Brain microvascular endothelial cell (primary cell): ENCODE measurements at regions not wholly inside any gene's neighbourhood (a gene's known extent, or its start where the extent isn't known, plus 50 kb on each side); places are given as distances from the start of the nearest gene placed in this dataset.
A peak's percentile ranks its signal among the peaks of the same experiment; 100 is the strongest.
"Not testable (repeated sequence)": the region's sequence is repeated elsewhere in the genome, so short reads cannot be mapped to it uniquely, and the experiment has no call there.

Experiments used
- DNase-seq: peaks from one replicate; pipeline ENCODE4 v3.0.0-alpha.2; 2020
- H3K27ac ChIP-seq: fragments of 250-450 bp; sonication (Bioruptor Pico); 2 replicates; pipeline ENCODE4 v1.5.1; 2020; ENCODE audit warnings: mild to moderate bottlenecking, moderate library complexity
- H3K27me3 ChIP-seq: fragments of 250-450 bp; sonication (Bioruptor Pico); replicated peaks from 2 replicates; pipeline ENCODE4 v1.5.1; 2020; ENCODE audit warnings: mild to moderate bottlenecking
- H3K36me3 ChIP-seq: fragments of 250-450 bp; sonication (Bioruptor Pico); replicated peaks from 2 replicates; pipeline ENCODE4 v1.5.1; 2020; ENCODE audit warnings: mild to moderate bottlenecking
- H3K4me3 ChIP-seq: 2 replicates; pipeline ENCODE4 v1.5.1; 2011; ENCODE audit warnings: low read depth, mild to moderate bottlenecking, control low read depth, low read length, moderate library complexity
- in situ Hi-C: cut with HindIII; loops from 2 replicates; pipeline ENCODE4 v1.10.0; 2017; ENCODE audit warnings: low sequenced_read_pairs, low pct_ligation_motif_present
- TF ChIP-seq, protein P1 (sequence below): IDR thresholded peaks from 2 replicates; pipeline ENCODE4 v1.5.1; 2011; ENCODE audit warnings: low read depth, mild to moderate bottlenecking, moderate library complexity, low read length, control low read depth, inconsistent platforms; ENCODE audit errors: missing control alignments

GRCh38 chr2:12014088-12014960 lies 267.9 kb downstream of the LPIN1 start:
- H3K27ac ChIP-seq = no peak overlapping the region
- no peak overlapping the region for H3K4me3 ChIP-seq
- TF ChIP-seq, protein P1, sequence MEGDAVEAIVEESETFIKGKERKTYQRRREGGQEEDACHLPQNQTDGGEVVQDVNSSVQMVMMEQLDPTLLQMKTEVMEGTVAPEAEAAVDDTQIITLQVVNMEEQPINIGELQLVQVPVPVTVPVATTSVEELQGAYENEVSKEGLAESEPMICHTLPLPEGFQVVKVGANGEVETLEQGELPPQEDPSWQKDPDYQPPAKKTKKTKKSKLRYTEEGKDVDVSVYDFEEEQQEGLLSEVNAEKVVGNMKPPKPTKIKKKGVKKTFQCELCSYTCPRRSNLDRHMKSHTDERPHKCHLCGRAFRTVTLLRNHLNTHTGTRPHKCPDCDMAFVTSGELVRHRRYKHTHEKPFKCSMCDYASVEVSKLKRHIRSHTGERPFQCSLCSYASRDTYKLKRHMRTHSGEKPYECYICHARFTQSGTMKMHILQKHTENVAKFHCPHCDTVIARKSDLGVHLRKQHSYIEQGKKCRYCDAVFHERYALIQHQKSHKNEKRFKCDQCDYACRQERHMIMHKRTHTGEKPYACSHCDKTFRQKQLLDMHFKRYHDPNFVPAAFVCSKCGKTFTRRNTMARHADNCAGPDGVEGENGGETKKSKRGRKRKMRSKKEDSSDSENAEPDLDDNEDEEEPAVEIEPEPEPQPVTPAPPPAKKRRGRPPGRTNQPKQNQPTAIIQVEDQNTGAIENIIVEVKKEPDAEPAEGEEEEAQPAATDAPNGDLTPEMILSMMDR = no peak
- no peaks in the 10 kb centered on the region for H3K36me3 ChIP-seq
- in situ Hi-C loops = no loop called here
- H3K27me3 ChIP-seq = no peaks in the 10 kb centered on the region
- no peak for DNase-seq

DNA sequence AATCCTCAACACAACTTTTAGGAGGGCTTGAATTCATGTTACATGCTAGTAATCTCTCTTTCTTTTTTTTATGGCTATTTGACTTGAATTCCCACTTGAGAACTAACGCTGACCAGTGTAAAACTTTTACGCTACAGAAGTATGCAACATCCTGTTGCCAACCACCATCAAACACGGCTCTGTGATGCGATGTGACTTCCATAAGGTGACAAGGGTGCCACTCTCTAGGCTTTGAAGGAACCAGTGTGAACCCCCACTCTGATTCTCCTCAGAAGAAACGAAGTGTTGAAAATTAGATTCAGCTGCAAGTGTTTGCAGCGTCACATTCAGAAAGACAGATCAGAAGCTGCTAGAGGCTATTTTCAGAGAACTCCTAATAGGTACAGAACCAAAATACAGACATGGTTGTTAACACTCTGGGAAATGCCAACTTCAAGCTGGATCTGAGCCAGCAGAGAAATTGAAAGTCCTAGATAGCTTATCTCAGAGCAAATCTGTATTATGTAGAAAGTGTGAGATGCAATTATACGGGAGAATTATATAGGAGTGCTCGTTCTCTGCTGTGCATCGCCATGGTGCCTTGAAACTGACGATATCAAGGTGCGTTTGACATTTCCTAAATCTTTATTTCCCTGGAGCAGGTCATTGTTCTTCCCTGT lies 271.2 kb downstream of the LPIN1 start:
- in situ Hi-C loops = no loop called here
- DNase-seq = no peak
- TF ChIP-seq, protein P1 = no peak

DNA sequence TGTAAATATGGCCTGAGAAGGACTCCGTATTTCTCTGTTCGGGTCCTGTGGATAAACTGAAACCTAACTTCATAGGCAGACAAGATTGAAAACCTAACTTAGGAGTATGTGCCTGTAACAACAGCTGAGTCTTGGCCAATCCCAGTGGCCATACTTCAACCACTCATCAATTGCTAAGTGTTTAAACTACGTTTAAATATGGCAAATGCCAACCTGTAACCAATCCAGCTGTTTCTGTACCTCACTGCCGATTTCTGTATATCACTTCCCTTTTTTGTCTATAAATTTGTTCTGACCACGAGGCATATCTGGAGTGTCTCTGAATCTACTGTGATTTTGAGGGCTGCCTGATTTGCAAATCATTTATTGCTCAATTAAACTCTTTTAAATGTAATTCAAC lies 272.3 kb downstream of the LPIN1 start:
- H3K36me3 ChIP-seq, H3K27me3 ChIP-seq, H3K4me3 ChIP-seq, in situ Hi-C loops, DNase-seq, H3K27ac ChIP-seq: not testable (repeated sequence)

More for the DNA sequence above, 271.2 kb downstream of the LPIN1 start:
- H3K27me3 ChIP-seq = no peaks in the 10 kb centered on the region
- no peak overlapping the region for H3K4me3 ChIP-seq
- no peak overlapping the region for H3K27ac ChIP-seq
- no peaks in the 10 kb centered on the region for H3K36me3 ChIP-seq

- DNase-seq = no peak
- H3K4me3 ChIP-seq = no peak overlapping the region
- H3K36me3 ChIP-seq = no peaks in the 10 kb centered on the region
- TF ChIP-seq, protein P1 = no peak
- H3K27ac ChIP-seq = no peak overlapping the region
- no peaks in the 10 kb centered on the region for H3K27me3 ChIP-seq
- in situ Hi-C loops = no loop called here
These were observed 274.5 kb downstream of the LPIN1 start for GRCh38 chr2:12020833-12021469.

DNA sequence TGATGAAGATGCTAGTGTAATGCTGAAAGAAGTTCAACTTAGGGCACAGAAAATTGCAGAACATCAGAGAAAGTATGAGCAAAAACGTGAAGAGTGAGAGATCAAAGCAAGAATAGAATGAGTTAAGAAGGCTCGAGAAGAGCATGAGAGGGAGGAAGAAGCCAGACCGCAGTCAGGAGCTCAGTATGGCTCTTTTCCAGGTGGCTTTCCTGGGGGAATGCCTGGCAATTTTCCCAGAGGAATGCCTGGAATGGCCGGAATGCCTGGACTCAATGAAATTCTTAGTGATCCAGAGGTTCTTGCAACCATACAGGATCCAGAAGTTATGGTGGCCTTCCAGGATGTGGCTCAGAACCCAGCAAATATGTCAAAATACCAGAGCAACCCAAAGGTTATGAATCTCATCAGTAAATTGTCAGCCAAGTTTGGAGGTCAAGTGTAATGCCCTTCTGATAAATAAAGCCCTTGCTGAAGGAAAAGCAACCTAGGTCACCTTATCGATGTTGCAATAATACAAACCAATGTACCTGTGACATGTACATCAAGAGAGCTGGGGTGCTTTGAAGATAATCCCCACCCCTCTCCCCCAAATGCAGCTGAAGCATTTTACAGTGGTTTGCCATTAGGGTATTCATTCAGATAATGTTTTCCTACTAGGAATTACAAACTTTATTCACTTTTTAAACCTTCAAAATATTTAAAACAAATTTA lies 277.9 kb downstream of the LPIN1 start:
- H3K27ac ChIP-seq, in situ Hi-C loops, H3K27me3 ChIP-seq, H3K36me3 ChIP-seq, H3K4me3 ChIP-seq: not testable (repeated sequence)
- peak; percentile 29 for DNase-seq

- no peak for DNase-seq
These were observed 280.7 kb downstream of the LPIN1 start for GRCh38 chr2:12027136-12027535.

More at GRCh38 chr2:12027136-12027535, 280.7 kb downstream of the LPIN1 start:
- Histone ChIP-seq H3K27me3 (no peaks in the 10 kb centered on the region), H3K36me3 (no peaks in the 10 kb centered on the region), H3K4me3 (no peak overlapping the region), H3K27ac (no peak overlapping the region)
- TF ChIP-seq, protein P1 = no peak
- in situ Hi-C loops = no loop called here
